GM18505 (cell line): ENCODE measurements at regions not wholly inside any gene's neighbourhood (a gene's known extent, or its start where the extent isn't known, plus 50 kb on each side); places are given as distances from the start of the nearest gene placed in this dataset.

Experiments used
- ATAC-seq: cut with Tn5 transposase; IDR thresholded peaks from one replicate; pipeline ENCODE4 v1.9.1; 2021; ENCODE audit not compliant: unreplicated experiment
- POLR2A ChIP-seq: IDR thresholded peaks from 4 replicates; pipeline ENCODE4 v1.6.1; 2011; ENCODE audit warnings: borderline replicate concordance; ENCODE audit not compliant: insufficient read depth, insufficient read length; ENCODE audit errors: extremely low read depth

GRCh38 chr2:7573166-7573825 is 656.1 kb downstream of the RNF144A start:
- no peak for TF ChIP-seq POLR2A
- ATAC-seq, result no peak

GRCh38 chr2:7574385-7574784 is 657.2 kb downstream of the RNF144A start:
- ATAC-seq, result no peak
- no peak for TF ChIP-seq POLR2A

GRCh38 chr2:7577769-7578168 is 660.6 kb downstream of the RNF144A start:
- no peak for TF ChIP-seq POLR2A
- ATAC-seq, result no peak

GRCh38 chr2:7584017-7584416 is 666.8 kb downstream of the RNF144A start:
- ATAC-seq, result no peak
- TF ChIP-seq POLR2A, result no peak

GRCh38 chr2:7586898-7587297 is 669.7 kb downstream of the RNF144A start:
- ATAC-seq, result no peak
- no peak for TF ChIP-seq POLR2A

GRCh38 chr2:7588295-7588694 is 671.1 kb downstream of the RNF144A start:
- no peak for ATAC-seq
- no peak for TF ChIP-seq POLR2A

GRCh38 chr2:7592618-7593140 is 675.5 kb downstream of the RNF144A start:
- no peak for TF ChIP-seq POLR2A
- no peak for ATAC-seq

GRCh38 chr2:7593360-7593759 is 676.1 kb downstream of the RNF144A start:
- ATAC-seq, result no peak
- TF ChIP-seq POLR2A, result no peak

- no peak for TF ChIP-seq POLR2A
- ATAC-seq, result no peak
These were observed 677.0 kb downstream of the RNF144A start for GRCh38 chr2:7594211-7594610.

- no peak for ATAC-seq
- TF ChIP-seq POLR2A, result no peak
These were observed 678.0 kb downstream of the RNF144A start for GRCh38 chr2:7595206-7595605.

- ATAC-seq, result no peak
These were observed 681.2 kb downstream of the RNF144A start for GRCh38 chr2:7598402-7598801.

GRCh38 chr2:7599462-7600258 is 682.4 kb downstream of the RNF144A start:
- no peak for TF ChIP-seq POLR2A
- no peak for ATAC-seq

More at GRCh38 chr2:7598402-7598801, 681.2 kb downstream of the RNF144A start:
- TF ChIP-seq POLR2A, result no peak

- TF ChIP-seq POLR2A, result no peak
- no peak for ATAC-seq
These were observed 684.8 kb downstream of the RNF144A start for GRCh38 chr2:7601990-7602389.

GRCh38 chr2:7604456-7604855 is 687.2 kb downstream of the RNF144A start:
- no peak for ATAC-seq
- no peak for TF ChIP-seq POLR2A

- no peak for TF ChIP-seq POLR2A
- no peak for ATAC-seq
These were observed 690.4 kb downstream of the RNF144A start for GRCh38 chr2:7607441-7608173.
